Activated B cell treated with CpG ODN at 0.5 μM for 24 hours (primary cell): ENCODE measurements at regions not wholly inside any gene's neighbourhood (a gene's known extent, or its start where the extent isn't known, plus 50 kb on each side); places are given as distances from the start of the nearest gene placed in this dataset.

Source experiments
- ATAC-seq: fragments of 200-7000 bp; cut with Tn5 transposase; one replicate; pipeline ENCODE4 v1.10.0; 2021; ENCODE audit warnings: low read depth, mild to moderate bottlenecking, moderate library complexity
- CTCF ChIA-PET: fragments of 350-600 bp; sonication (Branson Sonifier 250); formaldehyde crosslinking; loops from one replicate; lab custom pipeline; 2021; ENCODE audit warnings: antibody characterized with exemption; lab: Charles Lee
- POLR2A ChIA-PET: fragments of 350-600 bp; sonication (Branson Sonifier 250); formaldehyde crosslinking; loops from one replicate; lab custom pipeline; 2021; ENCODE audit warnings: antibody characterized with exemption; lab: Charles Lee
- DNase-seq: peaks from one replicate; pipeline ENCODE4 v3.0.0; 2022
- H3K27ac Mint-ChIP-seq: one replicate; pipeline ENCODE4 v1.8.0; 2020; ENCODE audit warnings: mixed read lengths
- H3K27me3 Mint-ChIP-seq: one replicate; pipeline ENCODE4 v1.8.0; 2021; ENCODE audit warnings: mixed read lengths
- H3K36me3 Mint-ChIP-seq: one replicate; pipeline ENCODE4 v1.8.0; 2021; ENCODE audit warnings: low read depth, mixed read lengths
- H3K4me1 Mint-ChIP-seq: one replicate; pipeline ENCODE4 v1.8.0; 2021; ENCODE audit warnings: mixed read lengths
- H3K4me3 Mint-ChIP-seq: one replicate; pipeline ENCODE4 v1.8.0; 2020; ENCODE audit warnings: mild to moderate bottlenecking, mixed read lengths
- H3K9me3 Mint-ChIP-seq: one replicate; pipeline ENCODE4 v1.8.0; 2020; ENCODE audit warnings: mixed read lengths
- intact Hi-C: fragments of 100-400 bp; cut with micrococcal nuclease; formaldehyde crosslinking; loops from one replicate; pipeline ENCODE4 v1.15.1; 2024
- TF ChIP-seq, protein P1 (sequence below): fragments of 200-600 bp; IDR thresholded peaks from one replicate; pipeline ENCODE4 v1.8.0; 2022; ENCODE audit warnings: antibody characterized with exemption, mild to moderate bottlenecking

DNA sequence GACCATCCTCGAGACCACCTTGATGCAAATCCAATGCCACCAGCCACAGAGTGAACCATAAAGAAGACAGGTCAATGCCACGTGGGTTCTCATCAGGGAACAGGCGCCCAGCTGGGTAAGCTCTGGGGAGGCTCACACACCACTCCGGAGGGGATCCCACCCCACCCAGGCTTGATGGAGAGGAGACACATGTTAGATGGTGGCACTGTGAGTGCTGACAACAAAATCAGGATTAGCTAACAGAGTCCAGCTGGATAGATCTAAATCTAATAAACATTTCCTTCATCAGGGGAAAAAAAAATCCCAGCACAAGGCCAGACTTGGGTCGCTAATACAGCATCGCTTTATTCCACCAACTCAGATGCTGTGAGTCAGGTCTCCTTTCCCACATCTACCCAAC lies 132.2 kb upstream of the TNR start:
- DNase-seq (no peak), ATAC-seq (no peak)
- Mint-ChIP-seq H3K27ac (no peak overlapping the region), H3K27me3 (no peaks in the 10 kb centered on the region), H3K4me3 (no peak overlapping the region), H3K9me3 (no peaks in the 10 kb centered on the region), H3K36me3 (no peaks in the 10 kb centered on the region), H3K4me1 (no peaks in the 10 kb centered on the region)
- TF ChIP-seq, protein P1, sequence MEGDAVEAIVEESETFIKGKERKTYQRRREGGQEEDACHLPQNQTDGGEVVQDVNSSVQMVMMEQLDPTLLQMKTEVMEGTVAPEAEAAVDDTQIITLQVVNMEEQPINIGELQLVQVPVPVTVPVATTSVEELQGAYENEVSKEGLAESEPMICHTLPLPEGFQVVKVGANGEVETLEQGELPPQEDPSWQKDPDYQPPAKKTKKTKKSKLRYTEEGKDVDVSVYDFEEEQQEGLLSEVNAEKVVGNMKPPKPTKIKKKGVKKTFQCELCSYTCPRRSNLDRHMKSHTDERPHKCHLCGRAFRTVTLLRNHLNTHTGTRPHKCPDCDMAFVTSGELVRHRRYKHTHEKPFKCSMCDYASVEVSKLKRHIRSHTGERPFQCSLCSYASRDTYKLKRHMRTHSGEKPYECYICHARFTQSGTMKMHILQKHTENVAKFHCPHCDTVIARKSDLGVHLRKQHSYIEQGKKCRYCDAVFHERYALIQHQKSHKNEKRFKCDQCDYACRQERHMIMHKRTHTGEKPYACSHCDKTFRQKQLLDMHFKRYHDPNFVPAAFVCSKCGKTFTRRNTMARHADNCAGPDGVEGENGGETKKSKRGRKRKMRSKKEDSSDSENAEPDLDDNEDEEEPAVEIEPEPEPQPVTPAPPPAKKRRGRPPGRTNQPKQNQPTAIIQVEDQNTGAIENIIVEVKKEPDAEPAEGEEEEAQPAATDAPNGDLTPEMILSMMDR = no peak
- intact Hi-C loops = no loop called here
- CTCF ChIA-PET = no interaction called here
- POLR2A ChIA-PET = no interaction called here

DNA sequence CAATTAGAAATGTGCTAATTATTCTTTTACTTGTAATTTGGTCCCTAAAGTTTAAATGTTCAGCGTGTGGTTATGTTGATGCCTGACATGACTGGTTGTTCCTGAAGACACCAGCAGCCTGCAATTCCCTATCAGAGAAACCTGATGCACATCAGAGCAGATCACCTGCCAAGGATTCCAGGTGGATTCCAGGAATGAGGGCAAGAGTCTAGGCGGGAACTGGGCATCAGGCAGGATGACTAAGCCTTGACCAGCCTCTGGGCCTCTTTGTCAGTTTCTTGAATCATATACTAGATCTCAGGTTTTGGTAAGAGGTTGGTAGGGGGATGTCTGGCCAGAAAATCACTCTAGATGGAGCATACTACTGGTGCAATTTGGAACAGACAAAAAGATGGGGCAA lies 130.7 kb upstream of the TNR start:
- Mint-ChIP-seq H3K4me1 (no peaks in the 10 kb centered on the region), H3K36me3 (no peaks in the 10 kb centered on the region), H3K4me3 (no peak overlapping the region), H3K27ac (no peak overlapping the region), H3K9me3 (no peaks in the 10 kb centered on the region), H3K27me3 (no peaks in the 10 kb centered on the region)
- ChIA-PET CTCF (no interaction called here), POLR2A (no interaction called here)
- DNase-seq = no peak
- no peak for ATAC-seq
- TF ChIP-seq, protein P1 = no peak
- intact Hi-C loops = no loop called here

DNA sequence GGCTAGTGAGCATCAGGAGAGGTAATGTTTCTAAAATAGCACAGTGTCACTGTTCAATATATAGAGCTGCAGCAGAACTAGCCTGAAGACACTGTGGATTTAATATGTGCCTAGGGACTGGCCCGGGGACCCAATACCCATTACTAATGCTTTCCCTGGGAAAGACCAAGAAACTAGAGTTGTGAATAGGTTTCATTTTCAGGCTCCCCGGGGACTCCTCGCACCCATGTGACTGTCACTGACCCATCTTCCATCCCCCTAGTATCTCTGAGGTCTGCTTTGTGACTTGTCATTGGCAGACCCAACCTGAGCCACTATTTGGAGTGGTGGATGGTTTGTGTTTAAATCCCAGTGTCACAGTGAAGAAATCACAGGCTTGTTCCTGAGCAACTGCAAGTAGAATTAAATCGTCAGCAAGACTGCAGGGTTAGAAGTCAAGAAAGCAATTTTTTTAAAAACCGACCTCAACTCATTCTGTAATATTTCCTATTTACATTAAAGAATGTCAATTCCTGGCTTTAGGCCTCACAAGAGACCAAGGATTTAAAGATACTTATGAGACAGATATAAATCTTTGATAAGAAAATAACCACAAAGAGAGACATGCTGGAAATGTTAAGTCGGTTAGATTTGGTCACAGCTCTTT lies 130.0 kb upstream of the TNR start:
- Mint-ChIP-seq H3K27ac (no peak overlapping the region), H3K4me3 (no peak overlapping the region), H3K27me3 (no peaks in the 10 kb centered on the region), H3K36me3 (no peaks in the 10 kb centered on the region), H3K4me1 (no peaks in the 10 kb centered on the region), H3K9me3 (no peaks in the 10 kb centered on the region)
- POLR2A ChIA-PET = no interaction called here
- CTCF ChIA-PET = no interaction called here
- intact Hi-C loops = no loop called here
- ATAC-seq (no peak), DNase-seq (no peak)
- TF ChIP-seq, protein P1 = no peak

DNA sequence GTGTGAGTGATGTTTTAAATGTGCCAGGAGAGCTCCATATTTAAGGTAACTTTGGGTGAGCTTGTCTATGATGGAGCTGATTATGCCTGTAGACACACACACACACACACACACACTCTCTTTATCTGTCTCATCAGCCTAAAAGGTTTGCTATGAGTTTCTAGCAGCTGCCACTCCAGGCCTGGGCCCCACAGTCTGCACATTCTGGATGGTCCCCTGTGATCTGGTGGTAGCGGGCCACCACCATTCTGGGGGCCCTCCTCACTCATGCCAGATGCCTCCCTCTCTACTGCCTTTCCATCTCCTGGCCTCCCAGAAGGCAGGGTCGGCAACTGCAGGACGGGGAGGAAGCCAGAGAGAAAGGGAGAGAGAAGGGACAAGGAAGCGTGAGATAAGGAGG lies 129.2 kb upstream of the TNR start:
- CTCF ChIA-PET = no interaction called here
- TF ChIP-seq, protein P1 = no peak
- H3K27ac Mint-ChIP-seq = no peak overlapping the region

DNA sequence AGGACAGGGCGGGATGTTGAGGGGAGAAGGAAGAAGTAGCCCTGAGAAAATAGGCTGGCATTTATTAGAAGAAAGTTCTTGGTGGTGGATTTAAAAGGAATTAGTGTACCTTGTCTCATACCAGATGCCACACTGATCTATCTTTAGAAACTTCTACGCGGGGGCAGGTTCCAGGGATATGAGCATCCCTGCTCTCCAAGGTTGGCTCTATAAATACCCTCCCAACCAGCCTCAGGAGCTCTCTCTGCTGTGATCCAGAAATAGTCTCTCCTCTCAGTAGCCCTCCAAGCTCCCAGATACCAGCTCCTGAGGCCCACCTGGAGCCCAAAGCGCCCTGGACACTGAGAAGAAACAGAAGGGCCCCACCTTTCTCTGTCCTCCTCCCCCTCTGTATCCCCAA lies 128.3 kb upstream of the TNR start:
- Mint-ChIP-seq H3K4me3 (no peak overlapping the region), H3K4me1 (no peaks in the 10 kb centered on the region), H3K27me3 (no peaks in the 10 kb centered on the region), H3K36me3 (no peaks in the 10 kb centered on the region), H3K9me3 (no peaks in the 10 kb centered on the region), H3K27ac (no peak overlapping the region)
- ChIA-PET CTCF (no interaction called here), POLR2A (no interaction called here)
- TF ChIP-seq, protein P1 = no peak
- intact Hi-C loops = no loop called here
- DNase-seq = no peak
- no peak for ATAC-seq

More for the DNA sequence above, 129.2 kb upstream of the TNR start:
- no peaks in the 10 kb centered on the region for H3K36me3 Mint-ChIP-seq
- no peaks in the 10 kb centered on the region for H3K9me3 Mint-ChIP-seq
- intact Hi-C loops = no loop called here
- POLR2A ChIA-PET = no interaction called here
- no peaks in the 10 kb centered on the region for H3K27me3 Mint-ChIP-seq
- ATAC-seq (no peak), DNase-seq (no peak)
- H3K4me1 Mint-ChIP-seq = no peaks in the 10 kb centered on the region
- no peak overlapping the region for H3K4me3 Mint-ChIP-seq
